ENCODE measurements at regions not wholly inside any gene's neighbourhood (a gene's known extent, or its start where the extent isn't known, plus 50 kb on each side); places are given as distances from the start of the nearest gene placed in this dataset.

DNA sequence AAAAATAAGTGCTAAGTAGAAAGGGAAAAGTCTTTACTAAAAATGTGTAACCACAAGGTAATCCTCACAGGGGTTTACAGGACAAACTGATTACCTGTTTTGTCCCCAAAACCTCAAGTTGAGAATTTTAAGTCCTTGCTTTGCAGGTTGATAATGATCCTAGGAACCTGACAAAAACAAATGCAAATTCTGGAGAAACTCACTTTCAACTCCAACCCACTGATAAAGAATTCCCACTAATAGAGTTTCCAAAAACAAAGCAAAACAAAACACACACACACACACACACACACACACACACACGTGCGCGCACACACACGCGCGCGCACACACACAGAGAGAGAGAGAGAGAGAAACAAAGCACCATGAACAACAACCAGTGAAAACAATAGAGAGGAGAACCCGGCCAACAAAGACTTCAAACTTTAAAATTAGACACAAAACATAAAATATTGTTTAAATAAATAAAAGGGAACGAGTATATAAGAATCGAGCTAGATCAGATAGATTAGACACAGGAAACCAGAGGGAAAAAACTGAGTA is 187.0 kb upstream of the FOXN3 start:
- WGBS, 2 donors = 70 to 90% methylated on average over 10 of the region's 10 CpGs
- no peak overlapping the region for H3K4me3 ChIP-seq (ENCODE audit: low read depth, poor library complexity, severe bottlenecking)
- intact Hi-C loops (cut with DNase I; ENCODE audit: low total_unique reads) = no loop called here
- TF ChIP-seq, protein P1, sequence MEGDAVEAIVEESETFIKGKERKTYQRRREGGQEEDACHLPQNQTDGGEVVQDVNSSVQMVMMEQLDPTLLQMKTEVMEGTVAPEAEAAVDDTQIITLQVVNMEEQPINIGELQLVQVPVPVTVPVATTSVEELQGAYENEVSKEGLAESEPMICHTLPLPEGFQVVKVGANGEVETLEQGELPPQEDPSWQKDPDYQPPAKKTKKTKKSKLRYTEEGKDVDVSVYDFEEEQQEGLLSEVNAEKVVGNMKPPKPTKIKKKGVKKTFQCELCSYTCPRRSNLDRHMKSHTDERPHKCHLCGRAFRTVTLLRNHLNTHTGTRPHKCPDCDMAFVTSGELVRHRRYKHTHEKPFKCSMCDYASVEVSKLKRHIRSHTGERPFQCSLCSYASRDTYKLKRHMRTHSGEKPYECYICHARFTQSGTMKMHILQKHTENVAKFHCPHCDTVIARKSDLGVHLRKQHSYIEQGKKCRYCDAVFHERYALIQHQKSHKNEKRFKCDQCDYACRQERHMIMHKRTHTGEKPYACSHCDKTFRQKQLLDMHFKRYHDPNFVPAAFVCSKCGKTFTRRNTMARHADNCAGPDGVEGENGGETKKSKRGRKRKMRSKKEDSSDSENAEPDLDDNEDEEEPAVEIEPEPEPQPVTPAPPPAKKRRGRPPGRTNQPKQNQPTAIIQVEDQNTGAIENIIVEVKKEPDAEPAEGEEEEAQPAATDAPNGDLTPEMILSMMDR (IDR thresholded peaks at IDR 0.05) = no peak
- TF ChIP-seq POLR2A (IDR thresholded peaks at IDR 0.05) = no peak
- DNase-seq (ENCODE audit: low spot score in 2 of 2) = no peak

DNA sequence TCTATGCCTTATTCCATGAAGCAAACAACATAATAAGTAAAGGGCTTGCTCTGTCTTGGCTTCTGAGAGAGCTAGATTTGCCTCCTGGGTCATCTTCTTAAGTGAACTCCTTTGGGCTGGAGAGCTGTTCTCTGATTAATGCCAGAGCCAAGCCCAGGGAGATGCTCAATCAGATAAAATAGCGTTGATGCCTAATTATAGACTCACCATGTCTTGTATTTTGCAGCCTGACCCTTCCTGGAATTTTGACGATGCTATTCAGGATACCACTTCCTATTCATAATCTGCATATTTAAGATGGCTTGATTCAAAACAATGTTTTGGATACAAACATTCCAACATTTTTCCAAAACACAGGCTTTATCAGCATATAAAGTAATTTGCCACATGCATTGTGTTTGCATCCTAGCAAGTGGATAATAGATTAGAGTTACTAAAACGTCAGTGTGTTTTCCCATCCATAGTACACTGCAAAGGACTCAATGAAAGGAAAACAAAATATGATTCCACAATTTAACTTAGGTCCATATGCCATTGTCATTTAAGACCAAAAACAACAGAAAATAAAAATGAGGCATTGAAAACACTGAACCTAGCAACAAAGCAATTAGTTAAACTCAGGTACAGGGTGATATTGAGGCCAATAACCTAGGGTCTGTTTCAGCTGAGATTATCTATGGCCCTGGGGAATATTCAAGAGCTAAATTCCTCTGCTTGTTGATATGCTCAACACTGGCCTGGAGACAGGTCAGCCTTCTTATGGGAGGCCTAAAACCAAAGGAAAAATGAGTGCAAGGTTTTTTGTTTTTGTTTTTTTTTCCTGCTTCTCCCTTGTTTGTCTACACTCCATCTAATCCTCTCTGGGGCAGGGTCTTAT is 184.2 kb upstream of the FOXN3 start:
- TF ChIP-seq, protein P1 (IDR thresholded peaks at IDR 0.05) = no peak
- TF ChIP-seq POLR2A (IDR thresholded peaks at IDR 0.05) = no peak
- intact Hi-C loops (cut with DNase I; ENCODE audit: low total_unique reads) = no loop called here
- 47 to 58% methylated on average over 3 of the region's 3 CpGs for WGBS, 2 donors
- H3K4me3 ChIP-seq (ENCODE audit: low read depth, poor library complexity, severe bottlenecking) = no peak overlapping the region
- no peak for DNase-seq (ENCODE audit: low spot score in 2 of 2)

DNA sequence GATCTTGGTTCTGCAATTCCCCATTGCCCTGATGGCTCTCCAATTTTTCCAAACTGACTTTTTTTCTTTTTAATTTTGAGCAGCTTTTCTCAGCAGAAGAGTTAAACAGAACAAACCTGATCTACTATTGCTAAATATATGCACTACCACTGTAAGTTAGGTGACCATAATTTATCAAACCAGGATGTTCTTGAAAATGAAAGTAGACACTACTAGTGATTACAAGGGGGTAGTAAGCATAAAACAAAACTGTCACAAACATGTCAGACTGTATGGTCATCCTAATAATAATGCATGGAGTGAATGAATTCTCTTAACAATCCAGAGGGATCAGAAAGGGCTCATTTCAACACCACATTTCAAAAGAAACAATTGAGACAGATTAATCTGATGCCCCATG is 183.0 kb upstream of the FOXN3 start:
- no peak overlapping the region for H3K4me3 ChIP-seq (ENCODE audit: low read depth, poor library complexity, severe bottlenecking)
- no peak for DNase-seq (ENCODE audit: low spot score in 2 of 2)
- intact Hi-C loops (cut with DNase I; ENCODE audit: low total_unique reads) = no loop called here
- no peak for TF ChIP-seq POLR2A (IDR thresholded peaks at IDR 0.05)

DNA sequence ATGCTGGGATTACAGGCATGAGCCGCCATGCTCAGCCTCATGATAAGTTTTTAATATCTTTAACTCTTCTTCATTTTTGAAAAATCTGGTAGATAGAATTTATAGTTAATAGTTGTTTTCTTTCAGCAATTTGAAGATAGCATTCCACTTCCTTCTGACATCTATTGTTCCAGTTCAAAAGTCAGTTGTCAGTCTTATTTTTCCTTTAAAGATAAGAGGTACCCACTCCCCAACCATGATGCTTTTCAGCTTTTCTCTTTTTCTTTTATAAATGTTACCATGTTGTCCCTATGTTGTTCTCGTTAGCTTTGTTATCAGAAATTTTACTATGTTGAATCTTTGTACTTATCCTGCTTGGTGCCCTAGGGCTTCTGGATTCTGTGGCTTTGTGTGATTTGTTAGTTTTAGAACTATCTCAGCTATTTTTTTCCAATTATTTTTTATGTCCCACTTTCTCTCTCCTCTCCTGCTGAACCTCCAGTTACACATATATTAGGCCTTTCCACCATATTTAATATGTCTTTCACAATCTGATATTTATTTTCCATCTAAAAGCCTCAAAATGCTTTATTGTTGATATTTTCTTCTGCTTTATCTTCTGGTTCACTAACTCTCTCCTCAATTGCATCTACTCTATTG is 181.6 kb upstream of the FOXN3 start:
- WGBS, 2 donors = 96 to 99% methylated on average over 2 of the region's 2 CpGs
- no peak for DNase-seq (ENCODE audit: low spot score in 2 of 2)
- no peak overlapping the region for H3K4me3 ChIP-seq (ENCODE audit: low read depth, poor library complexity, severe bottlenecking)
- intact Hi-C loops (cut with DNase I; ENCODE audit: low total_unique reads) = no loop called here
- TF ChIP-seq POLR2A (IDR thresholded peaks at IDR 0.05) = no peak
- TF ChIP-seq, protein P1 (IDR thresholded peaks at IDR 0.05) = no peak

DNA sequence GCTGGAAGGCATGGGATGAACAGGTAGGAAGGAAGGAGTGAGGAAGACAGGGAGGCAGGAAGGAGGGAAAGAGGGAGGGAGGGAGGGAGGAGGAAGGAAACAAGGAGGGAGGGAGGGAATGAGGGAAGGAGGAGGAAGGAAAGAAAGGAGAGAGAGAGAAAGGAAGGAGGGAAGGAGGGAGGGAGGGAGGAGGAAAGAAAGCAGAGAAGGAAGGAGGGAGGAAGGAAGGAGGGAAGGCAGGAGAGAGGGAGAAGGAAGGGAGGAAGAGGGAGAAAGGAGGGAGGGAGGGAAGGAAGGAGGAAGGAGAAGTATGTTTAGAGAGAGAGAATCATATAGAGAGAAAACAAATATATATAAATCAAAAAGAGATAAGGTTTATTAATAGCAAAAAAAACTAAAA is 175.9 kb upstream of the FOXN3 start:
- no peak for DNase-seq (ENCODE audit: low spot score in 2 of 2)
- H3K4me3 ChIP-seq (ENCODE audit: low read depth, poor library complexity, severe bottlenecking) = no peak overlapping the region
- intact Hi-C loops (cut with DNase I; ENCODE audit: low total_unique reads) = no loop called here
- no peak for TF ChIP-seq POLR2A (IDR thresholded peaks at IDR 0.05)
- TF ChIP-seq, protein P1 (IDR thresholded peaks at IDR 0.05) = no peak

DNA sequence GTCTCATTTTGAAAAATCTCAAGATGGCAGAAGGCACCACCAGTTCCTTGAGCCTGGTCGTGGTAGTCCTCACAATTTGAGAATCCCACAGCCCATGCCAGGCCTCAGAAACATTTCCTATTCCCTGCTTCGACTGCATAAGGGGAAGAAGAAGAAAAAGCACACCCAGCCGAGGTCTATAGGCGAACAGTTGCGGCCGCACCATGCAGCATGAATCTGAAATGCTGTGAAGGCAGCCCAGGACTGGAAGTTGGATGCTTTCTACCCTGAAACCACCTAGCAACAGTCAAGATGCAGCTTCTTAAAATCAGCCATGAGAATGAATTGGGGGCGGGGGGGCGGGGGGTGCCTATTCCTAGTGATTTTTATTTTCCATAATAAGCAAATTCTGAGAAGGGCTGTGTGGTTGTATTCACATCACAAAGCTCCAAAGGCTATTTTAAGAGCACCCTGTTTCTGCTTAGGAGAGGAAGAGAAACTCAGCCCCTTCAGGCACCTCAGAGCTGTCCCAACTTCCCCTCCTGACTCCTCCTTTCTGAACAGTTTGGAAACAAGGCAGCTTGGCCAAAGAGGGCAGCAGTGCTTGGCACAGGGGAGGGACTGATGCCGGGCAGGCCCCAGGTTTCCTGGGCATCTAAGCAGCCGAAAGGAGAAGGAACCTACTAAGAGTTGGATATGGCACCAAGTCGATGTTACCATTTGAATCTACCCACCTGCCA is 172.5 kb upstream of the FOXN3 start:
- no peak for DNase-seq (ENCODE audit: low spot score in 2 of 2)

More for the DNA sequence above, 172.5 kb upstream of the FOXN3 start:
- WGBS, 2 donors = 88 to 90% methylated on average over 11 of the region's 11 CpGs
- intact Hi-C loops (cut with DNase I; ENCODE audit: low total_unique reads) = no loop called here
- no peak overlapping the region for H3K4me3 ChIP-seq (ENCODE audit: low read depth, poor library complexity, severe bottlenecking)
- TF ChIP-seq, protein P1 (IDR thresholded peaks at IDR 0.05) = no peak
- no peak for TF ChIP-seq POLR2A (IDR thresholded peaks at IDR 0.05)
